Kidney (tissue), 13 donors: ENCODE measurements at regions not wholly inside any gene's neighbourhood (a gene's known extent, or its start where the extent isn't known, plus 50 kb on each side); places are given as distances from the start of the nearest gene placed in this dataset.
"Not testable (repeated sequence)": the region's sequence is repeated elsewhere in the genome, so short reads cannot be mapped to it uniquely, and the experiment has no call there.

Source experiments
- DNase-seq, 5 donors: peaks; one replicate each; pipeline ENCODE4 v3.0.0-alpha.2; 2013 to 2020
- FAIRE-seq: peaks from 2 replicates; lab custom pipeline; 2012; peaks lifted over from hg19 to GRCh38; lab: Jason Lieb, UNC
- H3K27ac ChIP-seq, 2 donors: one replicate each; pipeline ENCODE4 v1.7.0; 2013; ENCODE audit warnings: low read depth in 2 of 2, low read length in 2 of 2, inconsistent platforms in 1 of 2
- H3K27me3 ChIP-seq: one replicate; pipeline ENCODE4 v1.7.1; 2013; ENCODE audit warnings: low read length, inconsistent platforms; ENCODE audit not compliant: control insufficient read depth, insufficient read depth
- H3K36me3 ChIP-seq, 3 donors: one replicate each; pipeline versions ENCODE4 v1.7.0 to v1.7.1; 2013; ENCODE audit warnings: low read length in 3 of 3, control low read depth in 1 of 3, inconsistent platforms in 1 of 3; ENCODE audit not compliant: insufficient read depth in 3 of 3, control insufficient read depth in 2 of 3
- H3K4me1 ChIP-seq, 3 donors: one replicate each; pipeline versions ENCODE4 v1.7.0 to v1.7.1; 2013; ENCODE audit warnings: low read length in 3 of 3, inconsistent platforms in 1 of 3, low read depth in 1 of 3; ENCODE audit not compliant: control insufficient read depth in 2 of 3, insufficient read depth in 2 of 3
- H3K4me3 ChIP-seq, 3 donors: one replicate each; pipeline versions ENCODE4 v1.7.0 to v1.8.1; 2013; ENCODE audit warnings: low read length in 3 of 3, control low read depth in 1 of 3, inconsistent platforms in 1 of 3
- H3K9ac ChIP-seq, 3 donors: one replicate each; pipeline versions ENCODE4 v1.7.0 to v1.7.1; 2013; ENCODE audit warnings: low read length in 3 of 3, control low read depth in 1 of 3, inconsistent platforms in 1 of 3
- H3K9me3 ChIP-seq, 3 donors: one replicate each; pipeline versions ENCODE4 v1.7.0 to v1.7.1; 2013; ENCODE audit warnings: low read length in 3 of 3, control low read depth in 1 of 3, inconsistent platforms in 1 of 3; ENCODE audit not compliant: control insufficient read depth in 2 of 3, insufficient read depth in 1 of 3
- intact Hi-C: fragments of 100-400 bp; cut with DNase I; formaldehyde crosslinking; loops from one replicate; pipeline ENCODE4 v1.11.1; 2022
- TF ChIP-seq, protein P1 (sequence below): IDR thresholded peaks from 3 replicates; pipeline ENCODE4 v1.5.1; 2012; ENCODE audit warnings: mild to moderate bottlenecking, moderate library complexity, borderline replicate concordance; ENCODE audit not compliant: insufficient read depth; ENCODE audit errors: extremely low read depth
- donor health status: control.
- donor health status: control.
- donor health status: control.
- donor health status: control.
- donor health status: control.
- donor health status: DM: yes; HTN: yes; CAD: no.
- donor health status: Normal renal cell carcinoma (clear cell type).

DNA sequence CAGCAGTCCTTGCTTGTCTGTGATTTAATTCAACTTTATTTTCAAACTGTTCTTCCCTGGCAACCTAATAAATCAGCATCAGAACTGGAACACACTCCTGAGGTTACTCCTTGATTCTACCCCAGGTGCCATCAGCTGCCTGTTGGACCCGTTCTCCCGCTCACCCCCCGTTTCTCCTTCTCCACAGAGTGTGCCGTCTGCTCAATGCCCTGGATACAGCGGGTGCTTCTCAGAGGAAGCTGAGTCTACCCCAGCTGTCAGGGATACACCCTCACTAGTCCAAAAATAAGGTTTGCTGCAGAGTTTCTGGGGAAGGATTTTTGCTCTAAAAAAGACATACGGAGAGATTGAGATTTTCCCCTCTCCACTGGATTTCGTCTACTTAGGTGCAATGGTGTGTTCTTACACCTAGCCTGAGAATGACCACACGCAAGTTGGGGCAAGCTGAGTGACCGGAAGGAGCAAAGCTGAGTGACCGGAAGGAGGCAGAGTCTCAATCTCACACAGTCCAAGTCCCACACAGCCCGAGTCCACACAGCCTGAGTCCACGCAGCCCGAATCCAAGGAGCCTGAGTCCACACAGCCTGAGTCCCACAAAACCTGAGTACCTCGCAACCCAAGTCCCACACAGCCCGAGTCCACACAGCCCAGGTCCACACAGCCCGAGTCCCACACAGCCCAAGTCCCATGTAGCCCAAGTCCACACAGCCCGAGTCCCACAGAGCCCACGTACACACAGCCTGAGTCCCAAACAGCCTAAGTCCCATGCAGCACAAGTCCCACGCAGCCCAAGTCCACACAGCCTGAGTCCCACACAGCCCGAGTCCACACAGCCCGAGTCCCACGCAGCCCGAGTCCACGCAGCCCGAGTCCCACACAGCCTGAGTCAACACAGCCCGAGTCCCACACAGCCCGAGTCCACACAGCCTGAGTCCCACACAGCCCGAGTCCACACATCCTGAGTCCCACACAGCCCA, 58.6 kb upstream of the DACT2 start:
- H3K4me1 ChIP-seq: no peaks in the 10 kb centered on the region
- H3K27ac ChIP-seq: no peak overlapping the region
- H3K9me3 ChIP-seq: no peaks in the 10 kb centered on the region
- intact Hi-C loops: loop anchor here (10.0 kb wide), 1 partner anchor 507 kb away; no protein-coding TSS in a partner anchor
- FAIRE-seq (no peak), DNase-seq (no peak)
- H3K27me3 ChIP-seq: no peaks in the 10 kb centered on the region
- no peak overlapping the region for H3K4me3 ChIP-seq
- TF ChIP-seq, protein P1, sequence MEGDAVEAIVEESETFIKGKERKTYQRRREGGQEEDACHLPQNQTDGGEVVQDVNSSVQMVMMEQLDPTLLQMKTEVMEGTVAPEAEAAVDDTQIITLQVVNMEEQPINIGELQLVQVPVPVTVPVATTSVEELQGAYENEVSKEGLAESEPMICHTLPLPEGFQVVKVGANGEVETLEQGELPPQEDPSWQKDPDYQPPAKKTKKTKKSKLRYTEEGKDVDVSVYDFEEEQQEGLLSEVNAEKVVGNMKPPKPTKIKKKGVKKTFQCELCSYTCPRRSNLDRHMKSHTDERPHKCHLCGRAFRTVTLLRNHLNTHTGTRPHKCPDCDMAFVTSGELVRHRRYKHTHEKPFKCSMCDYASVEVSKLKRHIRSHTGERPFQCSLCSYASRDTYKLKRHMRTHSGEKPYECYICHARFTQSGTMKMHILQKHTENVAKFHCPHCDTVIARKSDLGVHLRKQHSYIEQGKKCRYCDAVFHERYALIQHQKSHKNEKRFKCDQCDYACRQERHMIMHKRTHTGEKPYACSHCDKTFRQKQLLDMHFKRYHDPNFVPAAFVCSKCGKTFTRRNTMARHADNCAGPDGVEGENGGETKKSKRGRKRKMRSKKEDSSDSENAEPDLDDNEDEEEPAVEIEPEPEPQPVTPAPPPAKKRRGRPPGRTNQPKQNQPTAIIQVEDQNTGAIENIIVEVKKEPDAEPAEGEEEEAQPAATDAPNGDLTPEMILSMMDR: no peak
- no peak overlapping the region for H3K9ac ChIP-seq
- H3K36me3 ChIP-seq: peaks cover 0 to 2% (median 0%) of the 10 kb centered on the region in 3 donors

DNA sequence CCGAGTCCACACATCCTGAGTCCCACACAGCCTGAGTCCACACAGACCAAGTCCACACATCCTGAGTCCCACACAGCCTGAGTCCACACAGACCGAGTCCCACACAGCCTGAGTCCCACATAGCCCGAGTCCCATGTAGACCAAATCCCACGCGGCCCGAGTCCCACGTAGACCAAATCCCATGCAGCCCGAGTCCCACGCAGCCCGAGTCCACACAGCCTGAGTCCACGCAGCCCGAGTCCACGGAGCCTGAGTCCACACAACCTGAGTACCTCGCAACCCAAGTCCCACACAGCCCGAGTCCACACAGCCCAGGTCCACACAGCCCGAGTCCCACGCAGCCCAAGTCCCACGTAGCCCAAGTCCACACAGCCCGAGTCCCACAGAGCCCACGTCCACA, 60.0 kb upstream of the DACT2 start:
- not testable (repeated sequence) for DNase-seq, H3K9ac ChIP-seq, H3K27me3 ChIP-seq, H3K4me1 ChIP-seq, H3K4me3 ChIP-seq, H3K36me3 ChIP-seq, H3K9me3 ChIP-seq, H3K27ac ChIP-seq, FAIRE-seq
- intact Hi-C loops: loop anchor here (10.0 kb wide), 1 partner anchor 505 kb away; no protein-coding TSS in a partner anchor

DNA sequence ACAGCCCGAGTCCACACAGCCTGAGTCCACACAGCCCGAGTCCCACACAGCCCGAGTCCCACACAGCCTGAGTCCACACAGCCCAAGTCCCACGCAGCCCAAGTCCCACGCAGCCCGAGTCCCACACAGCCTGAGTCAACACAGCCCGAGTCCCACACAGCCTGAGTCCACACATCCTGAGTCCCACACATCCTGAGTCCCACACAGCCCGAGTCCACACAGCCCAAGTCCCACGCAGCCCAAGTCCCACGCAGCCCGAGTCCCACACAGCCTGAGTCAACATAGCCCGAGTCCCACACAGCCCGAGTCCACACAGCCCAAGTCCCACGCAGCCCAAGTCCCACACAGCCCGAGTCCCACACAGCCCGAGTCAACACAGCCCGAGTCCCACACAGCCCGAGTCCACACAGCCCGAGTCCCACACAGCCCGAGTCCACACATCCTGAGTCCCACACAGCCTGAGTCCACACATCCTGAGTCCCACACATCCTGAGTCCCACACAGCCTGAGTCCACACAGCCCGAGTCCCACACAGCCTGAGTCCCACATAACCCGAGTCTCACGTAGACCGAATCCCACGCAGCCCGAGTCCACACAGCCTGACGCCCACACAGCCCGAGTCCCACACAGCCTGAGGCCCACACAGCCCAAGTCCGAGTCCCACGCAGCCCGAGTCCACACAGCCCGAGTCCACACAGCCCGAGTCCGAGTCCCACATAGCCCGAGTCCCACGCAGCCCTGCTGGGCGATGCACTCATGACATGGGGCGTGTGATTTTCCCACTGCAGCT, 60.6 kb upstream of the SMOC2 start:
- FAIRE-seq, H3K27ac ChIP-seq, H3K4me3 ChIP-seq, H3K9ac ChIP-seq, H3K27me3 ChIP-seq, H3K4me1 ChIP-seq, H3K36me3 ChIP-seq, intact Hi-C loops, H3K9me3 ChIP-seq: not testable (repeated sequence)
- DNase-seq: peak in 1 of 5 donors; percentile 54

DNA sequence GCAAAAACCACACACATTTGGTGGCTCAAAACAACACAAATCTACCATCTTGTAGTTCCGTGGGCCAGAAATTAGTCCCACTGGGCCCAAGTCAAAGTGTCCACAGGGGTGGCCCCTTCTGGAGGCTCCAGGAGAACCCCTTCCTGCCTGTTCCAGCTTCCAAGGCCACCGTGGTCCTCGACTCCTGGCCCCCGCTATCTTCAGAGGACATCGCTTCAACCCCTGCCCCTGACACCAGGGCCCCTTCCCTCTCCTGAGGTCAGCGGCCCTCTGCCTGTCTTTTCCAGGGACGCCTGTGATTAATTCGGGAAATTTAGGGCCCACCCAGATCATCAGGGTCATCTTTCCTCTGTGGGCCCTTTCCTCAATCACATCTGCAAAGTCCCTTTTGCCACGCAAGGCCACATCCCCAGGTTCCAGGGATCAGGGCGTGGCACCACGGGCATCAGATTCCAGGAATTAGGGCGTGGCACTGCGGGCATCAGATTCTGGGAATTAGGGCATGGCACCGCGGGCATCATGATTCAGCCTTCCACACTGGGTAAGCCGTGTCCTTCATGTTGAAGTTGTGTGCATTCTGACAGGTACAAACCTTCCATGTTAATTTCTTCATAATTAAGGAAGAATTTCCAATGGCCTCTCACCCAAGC, 59.9 kb upstream of the SMOC2 start:
- no peak for FAIRE-seq
- Histone ChIP-seq H3K27ac (no peak overlapping the region), H3K36me3 (peaks cover 0 to 5% (median 0%) of the 10 kb centered on the region in 3 donors), H3K9ac (no peak overlapping the region), H3K4me1 (no peaks in the 10 kb centered on the region), H3K9me3 (no peaks in the 10 kb centered on the region), H3K4me3 (no peak overlapping the region), H3K27me3 (no peaks in the 10 kb centered on the region)
- intact Hi-C loops: no loop called here
- TF ChIP-seq, protein P1: no peak
- DNase-seq: no peak
